Body of pancreas (tissue), 4 donors: ENCODE measurements at regions not wholly inside any gene's neighbourhood (a gene's known extent, or its start where the extent isn't known, plus 50 kb on each side); places are given as distances from the start of the nearest gene placed in this dataset.

Source experiments
- POLR2A ChIP-seq, 3 donors: fragments of 450-650 bp; IDR thresholded peaks; one replicate each; pipeline ENCODE4 v1.6.1; 2016; ENCODE audit warnings: antibody characterized with exemption in 3 of 3, mild to moderate bottlenecking in 2 of 3
- TF ChIP-seq, protein P1 (sequence below), 7 experiments: fragments of 450-650 bp in 4 of 7; fragments of 200-600 bp in 3 of 7; sonication (generic) in 3 of 7; IDR thresholded peaks; one replicate each; pipeline ENCODE4 v1.5.1; 2016 to 2019; ENCODE audit warnings: antibody characterized with exemption in 7 of 7

DNA sequence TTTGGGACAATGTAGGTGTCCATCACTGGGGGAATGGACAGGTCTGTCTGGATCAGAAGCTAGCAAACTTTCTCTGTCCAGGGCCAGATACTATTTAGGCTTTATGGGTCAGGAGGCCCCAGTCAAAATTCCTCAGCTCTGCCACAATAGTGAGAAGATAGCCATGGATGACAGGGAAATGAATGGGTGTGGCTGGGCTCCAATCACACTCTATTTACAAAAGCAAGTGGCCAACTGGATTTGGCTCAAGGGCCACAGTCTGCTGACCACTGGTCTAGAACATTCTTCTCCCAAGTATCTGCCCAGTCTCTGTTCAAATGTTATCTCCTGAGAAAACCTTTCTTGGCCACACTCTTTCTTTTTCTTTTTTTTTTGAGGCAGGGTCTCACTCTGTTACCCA is 339.9 kb downstream of the SOX9 start:
- TF ChIP-seq POLR2A (IDR thresholded peaks at IDR 0.05): no peak
- TF ChIP-seq, protein P1, sequence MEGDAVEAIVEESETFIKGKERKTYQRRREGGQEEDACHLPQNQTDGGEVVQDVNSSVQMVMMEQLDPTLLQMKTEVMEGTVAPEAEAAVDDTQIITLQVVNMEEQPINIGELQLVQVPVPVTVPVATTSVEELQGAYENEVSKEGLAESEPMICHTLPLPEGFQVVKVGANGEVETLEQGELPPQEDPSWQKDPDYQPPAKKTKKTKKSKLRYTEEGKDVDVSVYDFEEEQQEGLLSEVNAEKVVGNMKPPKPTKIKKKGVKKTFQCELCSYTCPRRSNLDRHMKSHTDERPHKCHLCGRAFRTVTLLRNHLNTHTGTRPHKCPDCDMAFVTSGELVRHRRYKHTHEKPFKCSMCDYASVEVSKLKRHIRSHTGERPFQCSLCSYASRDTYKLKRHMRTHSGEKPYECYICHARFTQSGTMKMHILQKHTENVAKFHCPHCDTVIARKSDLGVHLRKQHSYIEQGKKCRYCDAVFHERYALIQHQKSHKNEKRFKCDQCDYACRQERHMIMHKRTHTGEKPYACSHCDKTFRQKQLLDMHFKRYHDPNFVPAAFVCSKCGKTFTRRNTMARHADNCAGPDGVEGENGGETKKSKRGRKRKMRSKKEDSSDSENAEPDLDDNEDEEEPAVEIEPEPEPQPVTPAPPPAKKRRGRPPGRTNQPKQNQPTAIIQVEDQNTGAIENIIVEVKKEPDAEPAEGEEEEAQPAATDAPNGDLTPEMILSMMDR (IDR thresholded peaks at IDR 0.05): no peak
